CD14-positive monocyte (primary cell): ENCODE measurements at regions not wholly inside any gene's neighbourhood (a gene's known extent, or its start where the extent isn't known, plus 50 kb on each side); places are given as distances from the start of the nearest gene placed in this dataset.
A peak's percentile ranks its signal among the peaks of the same experiment; 100 is the strongest.

ENCODE experiments used
- DNase-seq, 3 donors: peaks; one replicate each; pipeline ENCODE4 v3.0.0-alpha.2; 2011 to 2022
- H2AFZ ChIP-seq: 2 replicates; pipeline ENCODE4 v1.6.0; 2012; ENCODE audit warnings: mild to moderate bottlenecking, low read depth, low read length, inconsistent platforms; ENCODE audit not compliant: insufficient read depth, poor library complexity, severe bottlenecking
- H3K27ac ChIP-seq, 2 donors: 1 replicate in 1 of 2; 2 replicates in 1 of 2; pipeline ENCODE4 v1.5.1; 2012 to 2013; ENCODE audit warnings: low read length in 2 of 2, control low read depth in 1 of 2, inconsistent platforms in 1 of 2, low read depth in 1 of 2, mild to moderate bottlenecking in 1 of 2
- H3K27me3 ChIP-seq, 2 donors: one replicate each; pipeline versions ENCODE4 v1.6.0 to v1.6.1; 2011 to 2013; ENCODE audit warnings: low read length in 2 of 2; ENCODE audit not compliant: control insufficient read depth in 2 of 2, insufficient read depth in 2 of 2
- H3K36me3 ChIP-seq, 2 donors: replicated peaks in 1 of 2; 1 replicate in 1 of 2; 2 replicates in 1 of 2; pipeline versions ENCODE4 v1.5.1 to v1.6.1; 2012 to 2013; ENCODE audit warnings: low read length in 2 of 2, control low read depth in 1 of 2, inconsistent platforms in 1 of 2, mild to moderate bottlenecking in 1 of 2; ENCODE audit not compliant: insufficient read depth in 2 of 2, control insufficient read depth in 1 of 2
- H3K4me1 ChIP-seq, 2 donors: 1 replicate in 1 of 2; 2 replicates in 1 of 2; pipeline versions ENCODE4 v1.5.1 to v1.6.1; 2012 to 2013; ENCODE audit warnings: low read length in 2 of 2, control low read depth in 1 of 2, inconsistent platforms in 1 of 2, mild to moderate bottlenecking in 1 of 2, moderate library complexity in 1 of 2; ENCODE audit not compliant: insufficient read depth in 2 of 2, control insufficient read depth in 1 of 2
- H3K4me2 ChIP-seq: replicated peaks from 2 replicates; pipeline ENCODE3; 2012; ENCODE audit warnings: low read length, moderate library complexity, mild to moderate bottlenecking; ENCODE audit not compliant: poor library complexity, severe bottlenecking; ENCODE audit errors: extremely low read depth
- H3K4me3 ChIP-seq, 3 experiments: fragments of 200-600 bp in 1 of 3; sonication (generic) in 1 of 3; replicated peaks in 1 of 3; 1 replicate in 2 of 3; 2 replicates in 1 of 3; pipeline ENCODE4 v1.5.1; 2011 to 2013; ENCODE audit warnings: low read length in 3 of 3, mild to moderate bottlenecking in 3 of 3, control low read depth in 2 of 3, low read depth in 2 of 3, inconsistent platforms in 1 of 3, moderate library complexity in 1 of 3
- H3K79me2 ChIP-seq: 2 replicates; pipeline ENCODE4 v1.6.0; 2012; ENCODE audit warnings: mild to moderate bottlenecking, control low read depth, inconsistent platforms, low read length, moderate library complexity; ENCODE audit not compliant: insufficient read depth
- H3K9ac ChIP-seq: 2 replicates; pipeline ENCODE4 v1.6.0; 2017; ENCODE audit warnings: low read length, mild to moderate bottlenecking; ENCODE audit not compliant: insufficient read depth, poor library complexity, severe bottlenecking
- H3K9me3 ChIP-seq, 2 donors: replicated peaks in 1 of 2; 1 replicate in 1 of 2; 2 replicates in 1 of 2; pipeline versions ENCODE4 v1.5.1 to v1.6.1; 2012 to 2013; ENCODE audit warnings: low read length in 2 of 2, control low read depth in 1 of 2; ENCODE audit not compliant: control insufficient read depth in 1 of 2, insufficient read depth in 1 of 2
- H4K20me1 ChIP-seq: 2 replicates; pipeline ENCODE4 v1.6.0; 2012; ENCODE audit warnings: mild to moderate bottlenecking, low read length, control low read depth, moderate library complexity; ENCODE audit not compliant: insufficient read depth
- H3K27ac Mint-ChIP-seq, 7 donors: one replicate each; pipeline ENCODE4 v1.8.0; 2020; ENCODE audit warnings: mild to moderate bottlenecking in 7 of 7, mixed read lengths in 7 of 7, moderate library complexity in 6 of 7, inconsistent platforms in 2 of 7
- H3K27me3 Mint-ChIP-seq, 3 donors: one replicate each; pipeline ENCODE4 v1.8.0; 2021 to 2022; ENCODE audit warnings: low read depth in 3 of 3, mild to moderate bottlenecking in 3 of 3, mixed read lengths in 3 of 3, moderate library complexity in 3 of 3, inconsistent platforms in 1 of 3
- H3K36me3 Mint-ChIP-seq, 2 donors: one replicate each; pipeline ENCODE4 v1.8.0; 2020; ENCODE audit warnings: mixed read lengths in 2 of 2, inconsistent platforms in 1 of 2, mild to moderate bottlenecking in 1 of 2
- H3K4me1 Mint-ChIP-seq: one replicate; pipeline ENCODE4 v1.8.0; 2020; ENCODE audit warnings: mild to moderate bottlenecking, mixed read lengths
- H3K4me3 Mint-ChIP-seq, 2 donors: one replicate each; pipeline ENCODE4 v1.8.0; 2020; ENCODE audit warnings: mild to moderate bottlenecking in 2 of 2, mixed read lengths in 2 of 2, moderate library complexity in 1 of 2
- H3K9me3 Mint-ChIP-seq, 7 donors: one replicate each; pipeline ENCODE4 v1.8.0; 2020 to 2022; ENCODE audit warnings: mixed read lengths in 7 of 7, mild to moderate bottlenecking in 6 of 7, moderate library complexity in 6 of 7, inconsistent platforms in 2 of 7
- WGBS: methylation state at CpG from one replicate; pipeline ENCODE4 v1.1.5; 2013; ENCODE audit warnings: missing lambda C conversion rate; ENCODE audit not compliant: insufficient coverage; 5-methylcytosine and 5-hydroxymethylcytosine counted together
- intact Hi-C, 2 donors: fragments of 100-400 bp; cut with micrococcal nuclease; formaldehyde crosslinking; loops; one replicate each; pipeline versions ENCODE4 v1.15.0 to v1.15.1; 2023
- TF ChIP-seq, protein P1 (sequence below): fragments of 200-600 bp; IDR thresholded peaks from one replicate; pipeline ENCODE4 v1.8.0; 2022; ENCODE audit warnings: antibody characterized with exemption, mild to moderate bottlenecking

DNA sequence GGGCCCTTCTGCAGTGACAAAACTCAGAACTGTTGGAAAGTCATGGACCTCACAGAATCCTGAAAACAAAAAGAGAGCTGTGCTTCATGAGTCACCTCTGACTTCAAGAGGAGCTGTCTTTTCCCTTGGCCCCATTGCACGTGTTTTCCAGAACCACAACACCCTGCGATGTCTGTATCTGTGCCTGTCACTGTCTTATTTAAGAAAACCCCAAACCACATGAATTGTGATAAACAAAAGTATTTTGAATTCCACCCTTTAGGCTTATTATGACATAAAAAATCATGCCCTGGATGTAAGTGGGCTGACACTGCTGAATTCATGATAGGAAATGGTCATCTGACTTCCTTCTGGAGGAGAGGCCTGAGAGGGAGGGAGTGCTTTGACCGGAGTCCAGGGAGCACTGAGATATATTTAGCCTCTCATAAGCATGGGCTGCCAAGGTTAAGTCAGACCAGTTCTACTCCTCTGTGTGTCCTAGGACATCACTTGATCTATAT lies 96.4 kb upstream of the DUSP22 start:
- H3K9me3 Mint-ChIP-seq: peaks cover 0 to 2% (median 0%) of the 10 kb centered on the region in 7 donors
- no peak overlapping the region for H3K4me3 ChIP-seq
- H3K4me3 Mint-ChIP-seq: no peak overlapping the region
- intact Hi-C loops: no loop called here
- H4K20me1 ChIP-seq: no peaks in the 10 kb centered on the region
- H3K79me2 ChIP-seq: no peaks in the 10 kb centered on the region
- H3K4me2 ChIP-seq: no peak overlapping the region
- H3K27me3 ChIP-seq: no peaks in the 10 kb centered on the region
- WGBS: 15% methylated on average over 3 of the region's 3 CpGs
- H3K27me3 Mint-ChIP-seq: peaks cover 5 to 12% (median 10%) of the 10 kb centered on the region in 3 donors
- H3K36me3 ChIP-seq: no peaks in the 10 kb centered on the region
- H3K9me3 ChIP-seq: no peaks in the 10 kb centered on the region
- H3K36me3 Mint-ChIP-seq: no peaks in the 10 kb centered on the region
- H3K4me1 ChIP-seq: no peaks in the 10 kb centered on the region
- no peak overlapping the region for H3K9ac ChIP-seq
- no peak overlapping the region for H2AFZ ChIP-seq
- no peak overlapping the region for H3K27ac Mint-ChIP-seq
- no peak overlapping the region for H3K27ac ChIP-seq
- TF ChIP-seq, protein P1, sequence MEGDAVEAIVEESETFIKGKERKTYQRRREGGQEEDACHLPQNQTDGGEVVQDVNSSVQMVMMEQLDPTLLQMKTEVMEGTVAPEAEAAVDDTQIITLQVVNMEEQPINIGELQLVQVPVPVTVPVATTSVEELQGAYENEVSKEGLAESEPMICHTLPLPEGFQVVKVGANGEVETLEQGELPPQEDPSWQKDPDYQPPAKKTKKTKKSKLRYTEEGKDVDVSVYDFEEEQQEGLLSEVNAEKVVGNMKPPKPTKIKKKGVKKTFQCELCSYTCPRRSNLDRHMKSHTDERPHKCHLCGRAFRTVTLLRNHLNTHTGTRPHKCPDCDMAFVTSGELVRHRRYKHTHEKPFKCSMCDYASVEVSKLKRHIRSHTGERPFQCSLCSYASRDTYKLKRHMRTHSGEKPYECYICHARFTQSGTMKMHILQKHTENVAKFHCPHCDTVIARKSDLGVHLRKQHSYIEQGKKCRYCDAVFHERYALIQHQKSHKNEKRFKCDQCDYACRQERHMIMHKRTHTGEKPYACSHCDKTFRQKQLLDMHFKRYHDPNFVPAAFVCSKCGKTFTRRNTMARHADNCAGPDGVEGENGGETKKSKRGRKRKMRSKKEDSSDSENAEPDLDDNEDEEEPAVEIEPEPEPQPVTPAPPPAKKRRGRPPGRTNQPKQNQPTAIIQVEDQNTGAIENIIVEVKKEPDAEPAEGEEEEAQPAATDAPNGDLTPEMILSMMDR: no peak
- H3K4me1 Mint-ChIP-seq: peaks cover 8% of the 10 kb centered on the region
- DNase-seq: peak in 1 of 3 donors; percentile 26

DNA sequence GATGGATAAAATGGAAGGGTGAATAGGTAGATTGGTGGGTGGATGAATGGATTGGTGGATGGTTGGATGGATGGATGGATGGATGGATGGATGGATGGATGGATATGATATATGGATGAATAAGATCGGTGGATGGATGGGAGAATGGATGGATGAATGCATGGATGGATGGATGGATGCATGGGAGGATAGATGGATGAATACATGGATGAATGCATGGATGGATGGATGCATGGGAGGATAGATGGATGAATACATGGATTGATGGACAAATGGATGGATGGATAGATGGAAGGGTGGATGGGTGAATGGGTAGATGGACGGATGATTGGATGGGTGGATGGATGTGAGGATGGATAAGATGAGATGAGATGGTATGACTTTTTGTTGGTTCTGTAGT lies 95.7 kb upstream of the DUSP22 start:
- Histone ChIP-seq H3K27me3 (no peaks in the 10 kb centered on the region), H3K36me3 (no peaks in the 10 kb centered on the region), H3K4me3 (no peak overlapping the region), H3K27ac (no peak overlapping the region), H3K9me3 (no peaks in the 10 kb centered on the region), H3K4me1 (no peaks in the 10 kb centered on the region), H3K79me2 (no peaks in the 10 kb centered on the region), H2AFZ (no peak overlapping the region), H3K9ac (no peak overlapping the region), H3K4me2 (no peak overlapping the region), H4K20me1 (no peaks in the 10 kb centered on the region)
- peaks cover 8% of the 10 kb centered on the region for H3K4me1 Mint-ChIP-seq
- H3K4me3 Mint-ChIP-seq: no peak overlapping the region
- H3K27ac Mint-ChIP-seq: no peak overlapping the region
- intact Hi-C loops: no loop called here
- TF ChIP-seq, protein P1: no peak
- H3K36me3 Mint-ChIP-seq: no peaks in the 10 kb centered on the region
- 92% methylated on average over 2 of the region's 2 CpGs for WGBS
- peaks cover 5 to 12% (median 10%) of the 10 kb centered on the region in 3 donors for H3K27me3 Mint-ChIP-seq
- no peak for DNase-seq
- peaks cover 0 to 2% (median 0%) of the 10 kb centered on the region in 7 donors for H3K9me3 Mint-ChIP-seq
